PC-3 (cell line): ENCODE measurements at regions not wholly inside any gene's neighbourhood (a gene's known extent, or its start where the extent isn't known, plus 50 kb on each side); places are given as distances from the start of the nearest gene placed in this dataset.

Experiments
- ATAC-seq: fragments of 200-7000 bp; cut with Tn5 transposase; 2 replicates; pipeline ENCODE4 v1.9.1; 2020; ENCODE audit warnings: mild to moderate bottlenecking, moderate library complexity
- BruUV-seq: library from RNA; stranded (reverse); fragments of 400-500 nt; replicated peaks from 2 replicates; lab custom pipeline; 2021; lab: Mats Ljungman, UMichigan
- CTCF ChIA-PET: fragments of 300-600 bp; sonication (Branson Sonifier 250); formaldehyde crosslinking; loops from one replicate; lab custom pipeline; 2022; ENCODE audit warnings: antibody characterized with exemption; lab: Charles Lee
- POLR2A ChIA-PET: fragments of 300-600 bp; sonication (Branson Sonifier 250); formaldehyde crosslinking; loops from one replicate; lab custom pipeline; 2022; ENCODE audit warnings: antibody characterized with exemption; ENCODE audit not compliant: unreplicated experiment; lab: Charles Lee
- DNase-seq: peaks from one replicate; pipeline ENCODE4 v3.0.0-alpha.2; 2015
- H2AFZ ChIP-seq: fragments of 300-600 bp; sonication (generic); 2 replicates; pipeline ENCODE4 v1.6.0; 2016; ENCODE audit warnings: antibody characterized with exemption, low read length
- H3F3A ChIP-seq: fragments of 300-600 bp; sonication (generic); one replicate; pipeline ENCODE4 v1.6.0; 2017; ENCODE audit warnings: antibody characterized with exemption, low read length, control low read depth, mild to moderate bottlenecking; ENCODE audit not compliant: unreplicated experiment
- H3K27ac ChIP-seq: fragments of 300-600 bp; sonication (generic); 2 replicates; pipeline ENCODE4 v1.5.1; 2016; ENCODE audit warnings: mild to moderate bottlenecking, low read length
- H3K27me3 ChIP-seq: fragments of 300-600 bp; sonication (generic); 2 replicates; pipeline ENCODE4 v1.6.1; 2016; ENCODE audit warnings: low read length, mixed read lengths
- H3K36me3 ChIP-seq: fragments of 300-600 bp; sonication (generic); 2 replicates; pipeline ENCODE4 v1.6.1; 2016; ENCODE audit warnings: low read depth, mixed run types, low read length, mixed read lengths
- H3K4me1 ChIP-seq: fragments of 300-600 bp; sonication (generic); 2 replicates; pipeline ENCODE4 v1.5.1; 2016; ENCODE audit warnings: low read length; ENCODE audit not compliant: insufficient read depth
- H3K4me2 ChIP-seq: fragments of 300-600 bp; sonication (generic); 2 replicates; pipeline ENCODE4 v1.6.0; 2016; ENCODE audit warnings: low read length
- H3K4me3 ChIP-seq: fragments of 300-600 bp; sonication (generic); 2 replicates; pipeline ENCODE4 v1.5.1; 2016; ENCODE audit warnings: mild to moderate bottlenecking, low read length, mixed read lengths
- H3K79me2 ChIP-seq: fragments of 300-600 bp; sonication (generic); 2 replicates; pipeline ENCODE4 v1.6.1; 2017; ENCODE audit warnings: low read length, mixed read lengths
- H3K9ac ChIP-seq: fragments of 300-600 bp; sonication (generic); 2 replicates; pipeline ENCODE4 v1.6.0; 2016; ENCODE audit warnings: mild to moderate bottlenecking, low read length
- H3K9me2 ChIP-seq: fragments of 300-600 bp; sonication (generic); replicated peaks from 2 replicates; pipeline ENCODE4 v1.6.1; 2016; ENCODE audit warnings: mixed run types, low read length, mixed read lengths
- H3K9me3 ChIP-seq: fragments of 300-600 bp; sonication (generic); 2 replicates; pipeline ENCODE4 v1.6.1; 2016; ENCODE audit warnings: low read length, mixed read lengths
- H4K20me1 ChIP-seq: fragments of 300-600 bp; sonication (generic); 2 replicates; pipeline ENCODE4 v1.6.1; 2016; ENCODE audit warnings: low read length, mixed read lengths
- EZH2 ChIP-seq: fragments of 300-600 bp; sonication (generic); IDR thresholded peaks from one replicate; pipeline ENCODE4 v1.6.1; 2017; ENCODE audit warnings: antibody characterized with exemption, mild to moderate bottlenecking, low read length; ENCODE audit not compliant: unreplicated experiment
- EZH2phosphoT487 ChIP-seq: fragments of 300-600 bp; sonication (generic); IDR thresholded peaks from 2 replicates; pipeline ENCODE4 v1.6.1; 2018; ENCODE audit warnings: mild to moderate bottlenecking, antibody characterized with exemption, low read length, borderline replicate concordance
- intact Hi-C: fragments of 100-400 bp; cut with micrococcal nuclease; formaldehyde crosslinking; loops from 2 replicates; pipeline ENCODE4 v1.9.0; 2023
- TF ChIP-seq, protein P1 (sequence below): fragments of 300-600 bp; sonication (generic); conservative IDR thresholded peaks from 2 replicates; pipeline ENCODE4 v1.5.1; 2017; ENCODE audit warnings: antibody characterized with exemption, low read depth, mild to moderate bottlenecking, low read length

- Histone ChIP-seq H3K79me2 (no peaks in the 10 kb centered on the region), H3K27me3 (no peaks in the 10 kb centered on the region), H2AFZ (no peak overlapping the region), H3K4me1 (no peaks in the 10 kb centered on the region), H3K9me3 (no peaks in the 10 kb centered on the region), H3K4me2 (no peak overlapping the region), H3K9ac (no peak overlapping the region), H3K36me3 (no peaks in the 10 kb centered on the region), H3K4me3 (no peak overlapping the region), H3F3A (no peaks in the 10 kb centered on the region), H3K9me2 (no peaks in the 10 kb centered on the region), H4K20me1 (no peaks in the 10 kb centered on the region), H3K27ac (no peak overlapping the region)
- no TSS peak for BruUV-seq
- ChIA-PET CTCF (no interaction called here), POLR2A (no interaction called here)
- no peak for ATAC-seq
- TF ChIP-seq EZH2 (no peak), EZH2phosphoT487 (no peak)
- TF ChIP-seq, protein P1, sequence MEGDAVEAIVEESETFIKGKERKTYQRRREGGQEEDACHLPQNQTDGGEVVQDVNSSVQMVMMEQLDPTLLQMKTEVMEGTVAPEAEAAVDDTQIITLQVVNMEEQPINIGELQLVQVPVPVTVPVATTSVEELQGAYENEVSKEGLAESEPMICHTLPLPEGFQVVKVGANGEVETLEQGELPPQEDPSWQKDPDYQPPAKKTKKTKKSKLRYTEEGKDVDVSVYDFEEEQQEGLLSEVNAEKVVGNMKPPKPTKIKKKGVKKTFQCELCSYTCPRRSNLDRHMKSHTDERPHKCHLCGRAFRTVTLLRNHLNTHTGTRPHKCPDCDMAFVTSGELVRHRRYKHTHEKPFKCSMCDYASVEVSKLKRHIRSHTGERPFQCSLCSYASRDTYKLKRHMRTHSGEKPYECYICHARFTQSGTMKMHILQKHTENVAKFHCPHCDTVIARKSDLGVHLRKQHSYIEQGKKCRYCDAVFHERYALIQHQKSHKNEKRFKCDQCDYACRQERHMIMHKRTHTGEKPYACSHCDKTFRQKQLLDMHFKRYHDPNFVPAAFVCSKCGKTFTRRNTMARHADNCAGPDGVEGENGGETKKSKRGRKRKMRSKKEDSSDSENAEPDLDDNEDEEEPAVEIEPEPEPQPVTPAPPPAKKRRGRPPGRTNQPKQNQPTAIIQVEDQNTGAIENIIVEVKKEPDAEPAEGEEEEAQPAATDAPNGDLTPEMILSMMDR = no peak
- DNase-seq = peak; percentile 43
- intact Hi-C loops = no loop called here
Measured at GRCh38 chr6:30272032-30272431, 54.7 kb upstream of the TRIM39 start.

DNA sequence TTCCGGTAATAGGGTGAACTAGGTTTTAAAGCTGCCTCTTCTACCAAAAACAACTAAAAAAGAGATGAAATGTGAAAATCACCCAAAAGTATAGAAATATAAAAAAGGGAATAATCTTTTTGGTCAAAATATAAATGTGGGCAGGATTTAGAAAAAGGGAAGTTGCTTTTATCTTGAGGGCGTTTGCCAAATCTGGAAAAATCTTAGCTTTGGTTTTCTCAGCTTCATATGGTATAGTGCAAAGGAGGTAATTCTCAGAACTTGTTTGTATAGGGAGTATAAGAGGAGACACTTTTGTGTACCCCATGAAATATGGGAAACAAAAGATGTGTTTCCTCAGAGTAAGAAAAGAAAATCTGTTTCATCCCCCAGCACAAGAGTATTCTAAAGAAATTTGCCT, 54.2 kb upstream of the TRIM26 start:
- Histone ChIP-seq H3K9ac (no peak overlapping the region), H4K20me1 (no peaks in the 10 kb centered on the region), H3K9me2 (no peaks in the 10 kb centered on the region), H3K27ac (no peak overlapping the region), H3K9me3 (no peaks in the 10 kb centered on the region), H2AFZ (no peak overlapping the region), H3K4me3 (no peak overlapping the region), H3K79me2 (no peaks in the 10 kb centered on the region), H3K36me3 (no peaks in the 10 kb centered on the region), H3K4me1 (peaks cover 17% of the 10 kb centered on the region), H3F3A (no peaks in the 10 kb centered on the region), H3K4me2 (no peak overlapping the region), H3K27me3 (no peaks in the 10 kb centered on the region)
- ATAC-seq (no peak), DNase-seq (no peak)
- ChIA-PET CTCF (no interaction called here), POLR2A (interaction anchor here (0.7 kb wide), 1 partner anchor 502 kb away, joined by 3 read pairs; no protein-coding TSS in a partner anchor)
- intact Hi-C loops = no loop called here
- TF ChIP-seq EZH2 (no peak), EZH2phosphoT487 (no peak)
- TF ChIP-seq, protein P1 = no peak
- BruUV-seq = no TSS peak

- Histone ChIP-seq H3K4me1 (peaks cover 17% of the 10 kb centered on the region), H3K4me3 (no peak overlapping the region), H3K9me2 (no peaks in the 10 kb centered on the region), H3F3A (no peaks in the 10 kb centered on the region), H3K79me2 (no peaks in the 10 kb centered on the region), H4K20me1 (no peaks in the 10 kb centered on the region), H3K4me2 (no peak overlapping the region), H3K9me3 (no peaks in the 10 kb centered on the region), H3K9ac (no peak overlapping the region), H3K27me3 (no peaks in the 10 kb centered on the region), H3K27ac (no peak overlapping the region), H2AFZ (no peak overlapping the region), H3K36me3 (no peaks in the 10 kb centered on the region)
- no peak for DNase-seq
- ChIA-PET POLR2A (no interaction called here), CTCF (no interaction called here)
- ATAC-seq = no peak
- TF ChIP-seq, protein P1 = no peak
- TF ChIP-seq EZH2 (no peak), EZH2phosphoT487 (no peak)
- intact Hi-C loops = no loop called here
- no TSS peak for BruUV-seq
Measured at GRCh38 chr6:30265594-30265993, 52.4 kb upstream of the TRIM26 start.
